Lower leg skin (tissue), 3 donors: ENCODE measurements at regions not wholly inside any gene's neighbourhood (a gene's known extent, or its start where the extent isn't known, plus 50 kb on each side); places are given as distances from the start of the nearest gene placed in this dataset.

Experiments
- CTCF ChIP-seq, 3 donors: fragments of 450-650 bp; IDR thresholded peaks; one replicate each; pipeline ENCODE4 v1.5.1; 2016; ENCODE audit warnings: antibody characterized with exemption in 3 of 3, mild to moderate bottlenecking in 3 of 3, moderate library complexity in 2 of 3
- POLR2A ChIP-seq, 2 donors: fragments of 450-650 bp; IDR thresholded peaks; one replicate each; pipeline ENCODE4 v1.6.1; 2016 to 2017; ENCODE audit warnings: antibody characterized with exemption in 2 of 2, mild to moderate bottlenecking in 1 of 2, moderate library complexity in 1 of 2

DNA sequence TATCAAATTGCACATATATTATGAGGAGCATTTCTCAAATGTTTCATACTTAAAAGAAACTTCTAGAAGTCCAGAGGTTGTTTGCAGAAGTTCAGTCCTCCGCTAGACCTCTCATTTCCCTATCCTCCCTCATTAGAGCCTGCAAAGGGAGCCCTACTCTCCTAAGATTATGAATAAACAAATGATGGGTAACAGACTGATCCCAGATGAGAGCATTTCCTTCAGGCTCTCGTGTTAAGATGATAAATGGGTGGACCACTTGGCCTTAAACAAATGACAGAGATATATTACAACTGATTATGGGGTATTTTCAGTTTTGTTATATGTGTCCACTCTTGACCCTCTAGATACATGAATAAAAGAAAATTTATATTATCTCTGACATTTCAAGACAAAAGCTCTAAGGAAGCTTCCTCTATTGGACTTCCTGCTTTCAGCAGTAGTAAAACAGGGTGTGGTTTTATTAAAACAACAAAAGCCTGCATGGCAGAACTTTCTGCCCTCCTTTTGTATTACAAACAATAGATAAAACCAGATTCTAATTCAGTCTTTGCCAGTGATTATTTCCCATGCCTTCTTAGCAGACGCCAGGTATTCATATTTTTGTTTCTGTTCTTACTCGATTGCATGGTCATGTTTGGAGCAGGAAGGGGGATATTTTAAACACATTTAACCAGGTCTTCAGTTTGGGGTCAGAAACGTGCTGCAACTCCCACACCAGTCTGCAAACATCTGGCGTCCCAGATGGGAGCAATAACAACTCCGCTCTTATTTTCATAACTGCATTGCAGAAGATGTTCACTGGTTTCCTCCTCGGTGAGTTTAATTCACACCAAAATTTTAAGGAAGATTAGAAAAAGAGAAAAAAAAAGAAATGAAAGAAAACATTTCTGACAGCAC, 52.4 kb upstream of the FAM204A start:
- TF ChIP-seq POLR2A (IDR thresholded peaks at IDR 0.05) = no peak
- no peak for TF ChIP-seq CTCF (IDR thresholded peaks at IDR 0.05)
